ENCODE measurements at regions not wholly inside any gene's neighbourhood (a gene's known extent, or its start where the extent isn't known, plus 50 kb on each side); places are given as distances from the start of the nearest gene placed in this dataset.
"Not testable (repeated sequence)": the region's sequence is repeated elsewhere in the genome, so short reads cannot be mapped to it uniquely, and the experiment has no call there.

- Mint-ChIP-seq H3K36me3 (ENCODE audit: low read depth) (no peaks in the 10 kb centered on the region), H3K27ac (no peak overlapping the region)
Measured at GRCh38 chr5:105163547-105163946, 1601.0 kb upstream of the NUDT12 start.

DNA sequence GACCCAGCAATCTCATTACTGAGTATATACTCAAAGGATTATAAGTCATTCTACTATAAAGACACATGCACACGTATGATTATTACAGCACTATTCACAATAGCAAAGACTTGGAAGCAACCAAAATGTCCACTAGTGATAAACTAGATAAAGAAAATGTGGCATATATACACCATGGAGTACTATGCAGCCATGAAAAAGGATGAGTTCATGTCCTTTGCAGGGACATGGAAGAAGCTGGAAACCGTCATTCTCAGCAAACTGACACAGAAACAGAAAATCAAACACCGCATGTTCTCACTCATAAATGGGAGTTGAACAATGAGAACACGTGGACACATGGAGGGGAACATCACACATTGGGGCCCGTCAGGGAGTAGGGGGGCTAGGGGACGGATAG lies 1600.0 kb upstream of the NUDT12 start:
- POLR2A ChIA-PET; H3K4me1 Mint-ChIP-seq; DNase-seq; ATAC-seq (ENCODE audit: low read depth); H3K4me3 Mint-ChIP-seq; CTCF ChIA-PET; H3K27ac Mint-ChIP-seq; H3K9me3 Mint-ChIP-seq; H3K36me3 Mint-ChIP-seq (ENCODE audit: low read depth); H3K27me3 Mint-ChIP-seq; intact Hi-C loops (cut with micrococcal nuclease): not testable (repeated sequence)

More at GRCh38 chr5:105163547-105163946, 1601.0 kb upstream of the NUDT12 start:
- H3K9me3 Mint-ChIP-seq: peaks cover 7% of the 10 kb centered on the region
- no peaks in the 10 kb centered on the region for H3K27me3 Mint-ChIP-seq
- POLR2A ChIA-PET: no interaction called here
- no peak for DNase-seq
- TF ChIP-seq, protein P1, sequence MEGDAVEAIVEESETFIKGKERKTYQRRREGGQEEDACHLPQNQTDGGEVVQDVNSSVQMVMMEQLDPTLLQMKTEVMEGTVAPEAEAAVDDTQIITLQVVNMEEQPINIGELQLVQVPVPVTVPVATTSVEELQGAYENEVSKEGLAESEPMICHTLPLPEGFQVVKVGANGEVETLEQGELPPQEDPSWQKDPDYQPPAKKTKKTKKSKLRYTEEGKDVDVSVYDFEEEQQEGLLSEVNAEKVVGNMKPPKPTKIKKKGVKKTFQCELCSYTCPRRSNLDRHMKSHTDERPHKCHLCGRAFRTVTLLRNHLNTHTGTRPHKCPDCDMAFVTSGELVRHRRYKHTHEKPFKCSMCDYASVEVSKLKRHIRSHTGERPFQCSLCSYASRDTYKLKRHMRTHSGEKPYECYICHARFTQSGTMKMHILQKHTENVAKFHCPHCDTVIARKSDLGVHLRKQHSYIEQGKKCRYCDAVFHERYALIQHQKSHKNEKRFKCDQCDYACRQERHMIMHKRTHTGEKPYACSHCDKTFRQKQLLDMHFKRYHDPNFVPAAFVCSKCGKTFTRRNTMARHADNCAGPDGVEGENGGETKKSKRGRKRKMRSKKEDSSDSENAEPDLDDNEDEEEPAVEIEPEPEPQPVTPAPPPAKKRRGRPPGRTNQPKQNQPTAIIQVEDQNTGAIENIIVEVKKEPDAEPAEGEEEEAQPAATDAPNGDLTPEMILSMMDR (IDR thresholded peaks at IDR 0.05): no peak
- intact Hi-C loops (cut with micrococcal nuclease): no loop called here
- H3K4me3 Mint-ChIP-seq: no peak overlapping the region
- no peak for ATAC-seq (ENCODE audit: low read depth)
- no peaks in the 10 kb centered on the region for H3K4me1 Mint-ChIP-seq
- CTCF ChIA-PET: no interaction called here

GRCh38 chr5:105158526-105158925 lies 1595.9 kb upstream of the NUDT12 start:
- no peak for DNase-seq
- intact Hi-C loops (cut with micrococcal nuclease): no loop called here
- Mint-ChIP-seq H3K27ac (no peak overlapping the region), H3K36me3 (ENCODE audit: low read depth) (no peaks in the 10 kb centered on the region), H3K4me1 (no peaks in the 10 kb centered on the region), H3K9me3 (peaks cover 6% of the 10 kb centered on the region), H3K4me3 (no peak overlapping the region), H3K27me3 (no peaks in the 10 kb centered on the region)
- ChIA-PET CTCF (no interaction called here), POLR2A (no interaction called here)
- no peak for ATAC-seq (ENCODE audit: low read depth)
- TF ChIP-seq, protein P1 (IDR thresholded peaks at IDR 0.05): no peak

DNA sequence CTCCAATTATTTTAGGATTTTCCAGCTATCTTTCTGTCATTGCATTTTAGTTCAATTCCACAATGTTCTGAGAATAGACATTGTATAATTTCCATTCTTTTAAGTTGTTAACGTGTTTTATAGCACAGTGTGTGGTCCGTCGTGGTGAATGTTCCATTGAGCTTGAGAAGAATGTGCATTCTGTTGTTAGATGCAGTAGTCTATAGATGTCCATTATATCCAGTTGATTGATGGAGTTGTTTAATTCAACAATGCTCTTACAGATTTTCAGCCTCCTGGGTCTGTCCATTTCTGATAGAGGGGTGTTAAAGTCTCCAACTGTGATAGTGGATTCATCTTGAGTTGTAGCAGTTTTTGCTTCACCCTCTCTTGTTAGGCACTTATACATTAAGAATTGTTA lies 1587.7 kb upstream of the NUDT12 start:
- intact Hi-C loops (cut with micrococcal nuclease): no loop called here
- CTCF ChIA-PET: no interaction called here
- ATAC-seq (ENCODE audit: low read depth): no peak
- H3K27ac Mint-ChIP-seq: no peak overlapping the region
- no peak for DNase-seq
- no peaks in the 10 kb centered on the region for H3K27me3 Mint-ChIP-seq
- H3K9me3 Mint-ChIP-seq: peaks cover 2% of the 10 kb centered on the region
- TF ChIP-seq, protein P1 (IDR thresholded peaks at IDR 0.05): no peak
- H3K36me3 Mint-ChIP-seq (ENCODE audit: low read depth): no peaks in the 10 kb centered on the region
- no peak overlapping the region for H3K4me3 Mint-ChIP-seq
- POLR2A ChIA-PET: no interaction called here
- no peaks in the 10 kb centered on the region for H3K4me1 Mint-ChIP-seq

GRCh38 chr5:105146867-105147266 lies 1584.3 kb upstream of the NUDT12 start:
- TF ChIP-seq, protein P1 (IDR thresholded peaks at IDR 0.05): no peak
- Mint-ChIP-seq H3K4me3 (no peak overlapping the region), H3K9me3 (peaks cover 2% of the 10 kb centered on the region), H3K36me3 (ENCODE audit: low read depth) (no peaks in the 10 kb centered on the region), H3K4me1 (no peaks in the 10 kb centered on the region), H3K27ac (no peak overlapping the region), H3K27me3 (no peaks in the 10 kb centered on the region)
- DNase-seq: no peak
- CTCF ChIA-PET: no interaction called here
- intact Hi-C loops (cut with micrococcal nuclease): no loop called here
- ATAC-seq (ENCODE audit: low read depth): no peak
- POLR2A ChIA-PET: no interaction called here

DNA sequence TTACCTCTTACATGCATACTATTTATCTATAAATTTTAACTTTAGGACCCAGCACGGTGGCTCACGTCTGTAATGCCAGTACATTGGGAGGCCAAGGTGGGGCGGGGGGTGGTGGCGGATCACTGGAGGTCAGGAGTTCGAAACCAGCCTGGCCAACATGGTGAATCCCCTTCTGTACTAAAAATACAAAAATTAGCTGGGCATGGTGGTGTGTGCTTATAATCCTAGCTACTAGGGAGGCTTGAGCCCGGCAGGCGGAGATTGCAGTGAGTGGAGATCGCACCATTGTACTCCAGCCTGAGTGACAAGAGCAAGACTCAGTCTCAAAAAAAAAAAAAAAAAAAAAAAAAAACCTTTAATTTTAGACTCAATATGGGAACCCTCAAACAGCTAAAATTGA lies 1582.6 kb upstream of the NUDT12 start:
- Mint-ChIP-seq H3K36me3 (ENCODE audit: low read depth) (no peaks in the 10 kb centered on the region), H3K4me3 (no peak overlapping the region), H3K27ac (no peak overlapping the region), H3K4me1 (no peaks in the 10 kb centered on the region), H3K27me3 (no peaks in the 10 kb centered on the region), H3K9me3 (peaks cover 2% of the 10 kb centered on the region)
- CTCF ChIA-PET: no interaction called here
- POLR2A ChIA-PET: no interaction called here
- DNase-seq (no peak), ATAC-seq (ENCODE audit: low read depth) (no peak)
- intact Hi-C loops (cut with micrococcal nuclease): no loop called here
- TF ChIP-seq, protein P1 (IDR thresholded peaks at IDR 0.05): no peak

Data from activated B cell treated with CpG ODN at 0.5 μM for 24 hours (primary cell).